ENCODE measurements at regions not wholly inside any gene's neighbourhood (a gene's known extent, or its start where the extent isn't known, plus 50 kb on each side); places are given as distances from the start of the nearest gene placed in this dataset.

DNA sequence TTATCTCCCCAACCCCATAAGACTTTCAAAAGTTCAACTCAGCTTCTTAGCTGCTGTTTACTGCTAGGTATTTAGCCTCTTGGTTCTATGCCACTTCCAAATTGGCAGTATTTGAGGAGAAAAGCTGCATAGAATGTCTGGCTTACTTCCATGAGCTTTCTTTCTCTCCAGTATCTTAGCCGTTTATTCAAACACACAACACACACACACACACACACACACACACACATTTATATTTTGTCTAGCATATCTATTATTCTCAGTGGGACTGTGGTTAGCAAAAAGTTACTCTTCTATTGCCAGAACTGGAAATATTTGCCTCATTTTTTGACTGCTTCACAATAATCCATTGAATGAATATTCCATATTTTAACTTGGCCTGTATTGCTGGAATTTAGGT lies 634.2 kb upstream of the IMPG1 start:
- TF ChIP-seq POLR2A (IDR thresholded peaks at IDR 0.05; ENCODE audit: borderline replicate concordance, extremely low read depth, insufficient read depth, insufficient read length) (no peak), CTCF (IDR thresholded peaks at IDR 0.05 in 2 of 3, conservative IDR thresholded peaks at IDR 0.05 in 1 of 3; ENCODE audit: borderline replicate concordance in 1 of 3, insufficient read depth in 1 of 3, low read depth in 2 of 3, low read length in 2 of 3) (no peak), POLR2AphosphoS5 (IDR thresholded peaks at IDR 0.05; ENCODE audit: low read depth, low read length) (no peak), EGR1 (IDR thresholded peaks at IDR 0.05; ENCODE audit: low read depth) (no peak), REST (IDR thresholded peaks at IDR 0.05; ENCODE audit: low read depth) (no peak), TCF7L2 (IDR thresholded peaks at IDR 0.05; ENCODE audit: borderline replicate concordance, extremely low read depth, insufficient read depth, insufficient read length) (no peak), EZH2 (IDR thresholded peaks at IDR 0.05) (no peak), ZNF274 (IDR thresholded peaks at IDR 0.05; ENCODE audit: low read depth, low read length) (no peak), CBX3 (IDR thresholded peaks at IDR 0.05; ENCODE audit: low read depth) (no peak), ZFX (IDR thresholded peaks at IDR 0.05) (no peak)
